Activated CD4-positive, alpha-beta T cell treated with anti-CD3 and anti-CD28 coated beads, Interleukin-2, amount 10 ng/mL, durations not matched to agents 7 days and 5 days (primary cell): ENCODE measurements at regions not wholly inside any gene's neighbourhood (a gene's known extent, or its start where the extent isn't known, plus 50 kb on each side); places are given as distances from the start of the nearest gene placed in this dataset.
"Not testable (repeated sequence)": the region's sequence is repeated elsewhere in the genome, so short reads cannot be mapped to it uniquely, and the experiment has no call there.

Experiments
- CTCF ChIA-PET: fragments of 350-600 bp; sonication (Branson Sonifier 250); formaldehyde crosslinking; loops from one replicate; lab custom pipeline; 2021; ENCODE audit warnings: antibody characterized with exemption; lab: Charles Lee
- POLR2A ChIA-PET: fragments of 350-600 bp; sonication (Branson Sonifier 250); formaldehyde crosslinking; loops from one replicate; lab custom pipeline; 2021; ENCODE audit warnings: antibody characterized with exemption; lab: Charles Lee
- DNase-seq: peaks from one replicate; pipeline ENCODE4 v3.0.0-alpha.2; 2020
- H3K27ac Mint-ChIP-seq: one replicate; pipeline ENCODE4 v1.8.0; 2021; ENCODE audit warnings: mild to moderate bottlenecking, moderate library complexity, mixed read lengths
- H3K27me3 Mint-ChIP-seq: one replicate; pipeline ENCODE4 v1.8.0; 2021; ENCODE audit warnings: mixed read lengths
- H3K36me3 Mint-ChIP-seq: one replicate; pipeline ENCODE4 v1.8.0; 2021; ENCODE audit warnings: low read depth, mixed read lengths
- H3K4me1 Mint-ChIP-seq: one replicate; pipeline ENCODE4 v1.8.0; 2021; ENCODE audit warnings: mixed read lengths
- H3K4me3 Mint-ChIP-seq: one replicate; pipeline ENCODE4 v1.8.0; 2021; ENCODE audit warnings: mild to moderate bottlenecking, moderate library complexity, mixed read lengths
- H3K9me3 Mint-ChIP-seq: one replicate; pipeline ENCODE4 v1.8.0; 2021; ENCODE audit warnings: mixed read lengths

- no peak overlapping the region for H3K27ac Mint-ChIP-seq
- no peak for DNase-seq
- H3K4me3 Mint-ChIP-seq: no peak overlapping the region
- no peaks in the 10 kb centered on the region for H3K36me3 Mint-ChIP-seq
- H3K27me3 Mint-ChIP-seq: no peaks in the 10 kb centered on the region
- H3K4me1 Mint-ChIP-seq: no peaks in the 10 kb centered on the region
- no peaks in the 10 kb centered on the region for H3K9me3 Mint-ChIP-seq
- POLR2A ChIA-PET: no interaction called here
- CTCF ChIA-PET: no interaction called here
Observed at GRCh38 chr10:56178210-56178609, 182.8 kb downstream of the ZWINT start.

- POLR2A ChIA-PET, CTCF ChIA-PET, H3K36me3 Mint-ChIP-seq, H3K4me1 Mint-ChIP-seq, H3K27ac Mint-ChIP-seq, DNase-seq, H3K4me3 Mint-ChIP-seq, H3K27me3 Mint-ChIP-seq, H3K9me3 Mint-ChIP-seq: not testable (repeated sequence)
Observed at GRCh38 chr10:56155091-56155513, 206.0 kb downstream of the ZWINT start.

- CTCF ChIA-PET: no interaction called here
- H3K36me3 Mint-ChIP-seq: no peaks in the 10 kb centered on the region
- POLR2A ChIA-PET: no interaction called here
- H3K27ac Mint-ChIP-seq: no peak overlapping the region
- H3K4me3 Mint-ChIP-seq: no peak overlapping the region
- no peaks in the 10 kb centered on the region for H3K27me3 Mint-ChIP-seq
- no peak for DNase-seq
- no peaks in the 10 kb centered on the region for H3K4me1 Mint-ChIP-seq
- H3K9me3 Mint-ChIP-seq: peaks cover 13% of the 10 kb centered on the region
Observed at GRCh38 chr10:56146806-56147205, 214.3 kb downstream of the ZWINT start.

- CTCF ChIA-PET: no interaction called here
Observed at GRCh38 chr10:56142092-56142728, 218.8 kb downstream of the ZWINT start.

GRCh38 chr10:56139405-56139804 lies 221.7 kb downstream of the ZWINT start:
- no peaks in the 10 kb centered on the region for H3K27me3 Mint-ChIP-seq

More at GRCh38 chr10:56142092-56142728, 218.8 kb downstream of the ZWINT start:
- peaks cover 3% of the 10 kb centered on the region for H3K9me3 Mint-ChIP-seq
- no peak overlapping the region for H3K27ac Mint-ChIP-seq
- no peaks in the 10 kb centered on the region for H3K27me3 Mint-ChIP-seq
- POLR2A ChIA-PET: no interaction called here
- no peak for DNase-seq
- H3K36me3 Mint-ChIP-seq: no peaks in the 10 kb centered on the region
- no peak overlapping the region for H3K4me3 Mint-ChIP-seq
- no peaks in the 10 kb centered on the region for H3K4me1 Mint-ChIP-seq

GRCh38 chr10:56135828-56136227 lies 225.2 kb downstream of the ZWINT start:
- POLR2A ChIA-PET: no interaction called here

More at GRCh38 chr10:56139405-56139804, 221.7 kb downstream of the ZWINT start:
- ChIA-PET POLR2A (no interaction called here), CTCF (no interaction called here)
- Mint-ChIP-seq H3K9me3 (peaks cover 3% of the 10 kb centered on the region), H3K4me1 (no peaks in the 10 kb centered on the region), H3K27ac (no peak overlapping the region), H3K4me3 (no peak overlapping the region), H3K36me3 (no peaks in the 10 kb centered on the region)
- DNase-seq: no peak

GRCh38 chr10:56123247-56123646 lies 237.8 kb downstream of the ZWINT start:
- H3K36me3 Mint-ChIP-seq: no peaks in the 10 kb centered on the region
- CTCF ChIA-PET: no interaction called here
- no peaks in the 10 kb centered on the region for H3K4me1 Mint-ChIP-seq
- POLR2A ChIA-PET: no interaction called here
- DNase-seq: no peak
- no peak overlapping the region for H3K4me3 Mint-ChIP-seq
- no peaks in the 10 kb centered on the region for H3K27me3 Mint-ChIP-seq
- no peaks in the 10 kb centered on the region for H3K9me3 Mint-ChIP-seq
- no peak overlapping the region for H3K27ac Mint-ChIP-seq

More at GRCh38 chr10:56135828-56136227, 225.2 kb downstream of the ZWINT start:
- CTCF ChIA-PET: no interaction called here
- Mint-ChIP-seq H3K9me3 (peaks cover 3% of the 10 kb centered on the region), H3K4me3 (no peak overlapping the region), H3K27ac (no peak overlapping the region), H3K36me3 (no peaks in the 10 kb centered on the region), H3K4me1 (no peaks in the 10 kb centered on the region), H3K27me3 (no peaks in the 10 kb centered on the region)
- no peak for DNase-seq

GRCh38 chr10:56116684-56117083 lies 244.4 kb downstream of the ZWINT start:
- CTCF ChIA-PET: no interaction called here

GRCh38 chr10:56109454-56109853 lies 251.6 kb downstream of the ZWINT start:
- DNase-seq: no peak
- Mint-ChIP-seq H3K4me3 (no peak overlapping the region), H3K9me3 (peaks cover 6% of the 10 kb centered on the region), H3K27me3 (no peaks in the 10 kb centered on the region), H3K4me1 (no peaks in the 10 kb centered on the region), H3K36me3 (no peaks in the 10 kb centered on the region), H3K27ac (no peak overlapping the region)
- CTCF ChIA-PET: no interaction called here
- POLR2A ChIA-PET: no interaction called here

More at GRCh38 chr10:56116684-56117083, 244.4 kb downstream of the ZWINT start:
- POLR2A ChIA-PET: no interaction called here
- Mint-ChIP-seq H3K9me3 (peaks cover 2% of the 10 kb centered on the region), H3K27ac (no peak overlapping the region), H3K36me3 (no peaks in the 10 kb centered on the region), H3K27me3 (no peaks in the 10 kb centered on the region), H3K4me3 (no peak overlapping the region), H3K4me1 (no peaks in the 10 kb centered on the region)
- DNase-seq: no peak

GRCh38 chr10:56104923-56105322 lies 256.1 kb downstream of the ZWINT start:
- no peak overlapping the region for H3K27ac Mint-ChIP-seq
- no peaks in the 10 kb centered on the region for H3K4me1 Mint-ChIP-seq
- H3K4me3 Mint-ChIP-seq: no peak overlapping the region
- H3K27me3 Mint-ChIP-seq: no peaks in the 10 kb centered on the region
- peaks cover 6% of the 10 kb centered on the region for H3K9me3 Mint-ChIP-seq
- ChIA-PET CTCF (interaction anchor here (1.0 kb wide), 1 partner anchor 10 kb away, joined by 3 read pairs; no protein-coding TSS in a partner anchor), POLR2A (no interaction called here)
- no peak for DNase-seq
- no peaks in the 10 kb centered on the region for H3K36me3 Mint-ChIP-seq

- Mint-ChIP-seq H3K36me3 (no peaks in the 10 kb centered on the region), H3K4me3 (no peak overlapping the region), H3K27me3 (no peaks in the 10 kb centered on the region), H3K9me3 (peaks cover 6% of the 10 kb centered on the region), H3K4me1 (no peaks in the 10 kb centered on the region), H3K27ac (no peak overlapping the region)
- CTCF ChIA-PET: interaction anchor here (1.0 kb wide), 1 partner anchor 10 kb away, joined by 3 read pairs; no protein-coding TSS in a partner anchor
- POLR2A ChIA-PET: no interaction called here
- no peak for DNase-seq
Observed at GRCh38 chr10:56104487-56104886, 256.6 kb downstream of the ZWINT start.

GRCh38 chr10:56096226-56096517 lies 264.9 kb downstream of the ZWINT start:
- no peak for DNase-seq
- H3K4me3 Mint-ChIP-seq: no peak overlapping the region
- ChIA-PET POLR2A (no interaction called here), CTCF (no interaction called here)
- H3K27ac Mint-ChIP-seq: no peak overlapping the region
- peaks cover 2% of the 10 kb centered on the region for H3K9me3 Mint-ChIP-seq
- H3K27me3 Mint-ChIP-seq: no peaks in the 10 kb centered on the region
- H3K4me1 Mint-ChIP-seq: no peaks in the 10 kb centered on the region
- no peaks in the 10 kb centered on the region for H3K36me3 Mint-ChIP-seq

GRCh38 chr10:56095506-56096225 lies 265.4 kb downstream of the ZWINT start:
- ChIA-PET POLR2A (no interaction called here), CTCF (interaction anchor here (1.2 kb wide), 1 partner anchor 9 kb away, joined by 3 read pairs; no protein-coding TSS in a partner anchor)
- Mint-ChIP-seq H3K4me3 (no peak overlapping the region), H3K27me3 (no peaks in the 10 kb centered on the region), H3K4me1 (no peaks in the 10 kb centered on the region), H3K9me3 (peaks cover 2% of the 10 kb centered on the region), H3K27ac (no peak overlapping the region), H3K36me3 (no peaks in the 10 kb centered on the region)
- DNase-seq: no peak
